NCI-H2227 (cell line): ENCODE measurements at regions not wholly inside any gene's neighbourhood (a gene's known extent, or its start where the extent isn't known, plus 50 kb on each side); places are given as distances from the start of the nearest gene placed in this dataset.
"Not testable (repeated sequence)": the region's sequence is repeated elsewhere in the genome, so short reads cannot be mapped to it uniquely, and the experiment has no call there.

ENCODE experiments used
- DNase-seq: peaks from one replicate; lab custom pipeline; 2025; ENCODE audit not compliant: unreplicated experiment; lab: John Stamatoyannopoulos, UW

DNA sequence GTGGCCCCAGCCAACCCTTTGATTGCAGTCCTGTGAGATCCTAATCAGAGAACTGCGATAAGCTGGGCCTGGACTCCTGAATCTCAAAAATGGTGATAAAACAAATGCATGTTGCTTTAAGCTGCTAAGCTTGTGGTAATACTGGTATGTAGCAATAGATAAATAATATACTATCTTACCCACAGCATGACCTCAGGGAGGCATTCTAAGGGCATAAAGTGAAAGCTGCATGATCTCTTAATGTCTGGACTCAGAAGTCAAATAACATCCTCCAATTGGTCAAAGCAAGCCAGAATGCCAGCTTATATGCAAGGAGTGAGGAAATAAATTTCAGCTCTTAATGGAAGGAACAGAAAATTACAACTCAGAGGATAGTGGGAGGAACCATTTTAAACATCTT is 246.1 kb downstream of the FSIP2 start:
- no peak for DNase-seq

DNA sequence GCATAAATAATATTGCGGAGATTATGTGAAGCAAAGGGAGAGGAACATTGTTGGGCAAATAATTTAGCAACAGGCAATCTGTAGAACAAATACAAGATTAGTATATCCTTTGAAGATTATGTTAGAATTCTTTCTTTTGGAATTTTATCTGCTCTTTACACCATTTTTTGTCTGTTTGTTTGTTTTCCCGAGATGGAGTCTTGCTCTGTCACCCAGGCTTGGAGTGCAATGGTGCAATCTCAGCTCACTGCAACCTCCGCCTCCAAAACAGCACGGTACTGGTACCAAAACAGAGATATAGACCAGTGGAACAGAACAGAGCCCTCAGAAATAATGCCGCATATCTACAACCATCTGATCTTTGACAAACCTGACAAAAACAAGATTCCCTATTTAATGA is 250.3 kb downstream of the FSIP2 start:
- not testable (repeated sequence) for DNase-seq

DNA sequence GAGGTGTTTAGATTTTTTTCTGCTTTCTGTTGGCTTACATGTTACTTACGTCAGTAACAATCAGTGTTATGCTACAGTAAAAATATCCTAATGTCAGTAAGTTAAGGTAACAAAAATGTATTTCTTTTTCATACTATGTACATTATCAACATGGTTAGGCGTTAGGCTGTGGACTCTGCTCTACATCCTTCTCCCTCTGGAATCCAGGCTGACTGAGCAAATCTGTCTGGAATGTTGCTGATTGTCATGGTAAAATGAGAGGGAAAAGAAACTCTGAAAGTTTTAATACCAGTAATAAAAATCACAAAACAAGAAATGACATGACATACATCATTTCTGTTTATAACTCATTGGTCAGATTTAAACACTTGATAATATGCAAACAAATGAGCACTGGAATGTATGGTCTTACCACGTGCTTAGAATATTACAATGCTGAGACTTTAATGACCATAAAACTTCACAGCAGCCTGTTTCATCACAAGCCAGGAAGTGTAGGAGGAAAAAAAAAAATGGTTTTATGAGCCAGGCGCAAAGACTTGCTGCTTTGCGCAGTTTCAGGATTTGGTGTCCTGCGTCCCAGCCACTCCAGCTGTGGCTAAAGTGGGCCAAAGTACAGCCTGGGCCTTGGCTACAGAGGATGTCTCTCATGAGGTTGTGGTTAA is 252.4 kb downstream of the FSIP2 start:
- no peak for DNase-seq

DNA sequence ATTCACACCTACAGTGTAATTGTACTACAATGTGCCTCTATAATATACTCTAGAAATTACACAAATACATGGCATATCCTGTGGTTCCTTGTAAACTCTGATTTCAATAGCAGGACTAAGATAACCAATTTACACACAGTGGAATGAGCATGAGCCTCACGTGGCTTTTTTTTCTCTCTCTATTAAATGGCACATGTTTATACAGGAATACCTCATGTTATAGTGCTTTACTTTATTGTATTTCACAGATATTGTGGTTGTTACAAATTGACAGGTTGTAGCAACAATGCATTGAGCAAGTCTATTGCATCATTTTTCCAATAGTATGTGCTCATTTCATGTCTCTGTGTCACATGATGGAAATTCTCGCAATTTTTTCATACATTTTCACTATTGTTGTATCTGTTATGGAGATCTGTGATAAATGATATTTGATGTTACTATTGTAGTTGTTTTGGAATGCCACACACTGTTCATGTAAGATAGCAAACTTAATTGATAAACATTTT is 260.0 kb downstream of the FSIP2 start:
- DNase-seq, result no peak

DNA sequence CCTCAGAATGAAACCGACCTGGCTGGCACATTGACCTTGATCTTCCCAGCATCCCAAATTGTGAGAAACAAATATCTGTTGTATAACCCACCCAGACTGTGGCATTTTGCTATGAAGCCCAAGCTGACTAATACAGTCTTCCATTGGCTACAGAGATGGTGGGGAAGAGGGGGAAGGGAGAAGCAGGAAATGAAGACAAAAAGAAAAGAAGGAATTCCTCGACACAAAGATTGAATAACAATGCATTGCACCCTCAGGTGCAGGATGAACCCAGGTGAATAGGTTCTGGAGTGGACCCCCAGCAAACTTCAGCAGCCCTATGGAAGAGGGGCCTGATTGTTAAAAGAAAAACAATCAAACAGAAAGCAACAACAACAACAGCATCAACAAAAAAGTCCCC is 270.7 kb downstream of the FSIP2 start:
- no peak for DNase-seq

DNA sequence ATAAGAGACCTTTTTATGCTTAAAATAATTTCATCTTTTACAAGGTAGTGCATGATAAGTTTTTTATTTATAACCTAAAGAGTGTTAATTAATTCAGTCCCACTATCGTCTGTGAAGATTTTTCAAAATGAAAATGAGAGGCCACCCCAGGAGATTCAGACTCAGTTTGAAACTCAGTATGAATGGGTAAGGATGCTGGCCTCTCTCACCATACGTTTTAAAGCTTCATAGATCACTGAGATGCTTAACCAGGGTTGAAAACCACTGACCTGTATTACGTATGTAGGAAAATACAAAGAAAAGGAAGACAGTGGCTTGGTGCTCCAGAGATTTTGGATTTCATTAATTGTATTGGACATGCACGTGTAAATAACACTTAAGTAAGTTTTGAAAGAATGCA is 278.7 kb downstream of the FSIP2 start:
- peak; percentile 23 for DNase-seq

DNA sequence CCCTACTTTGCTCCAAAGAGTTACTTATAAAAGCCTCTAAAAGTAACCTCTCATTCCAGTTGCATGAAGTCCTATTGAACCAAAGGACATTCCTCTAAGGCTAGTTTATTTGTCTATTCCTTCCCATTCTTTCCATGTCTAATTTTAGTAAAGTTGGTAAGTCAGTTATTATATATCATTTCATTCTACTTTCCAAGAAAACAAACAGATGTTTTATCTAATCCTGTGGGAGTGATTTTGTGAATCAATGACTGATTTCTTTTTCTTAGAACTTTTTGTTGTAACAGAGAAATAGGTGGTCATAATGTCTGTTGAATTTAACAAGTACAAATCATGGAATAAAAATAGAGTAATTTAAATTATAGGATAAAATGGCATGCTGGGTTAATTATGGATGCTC is 286.3 kb downstream of the FSIP2 start:
- DNase-seq, result no peak

DNA sequence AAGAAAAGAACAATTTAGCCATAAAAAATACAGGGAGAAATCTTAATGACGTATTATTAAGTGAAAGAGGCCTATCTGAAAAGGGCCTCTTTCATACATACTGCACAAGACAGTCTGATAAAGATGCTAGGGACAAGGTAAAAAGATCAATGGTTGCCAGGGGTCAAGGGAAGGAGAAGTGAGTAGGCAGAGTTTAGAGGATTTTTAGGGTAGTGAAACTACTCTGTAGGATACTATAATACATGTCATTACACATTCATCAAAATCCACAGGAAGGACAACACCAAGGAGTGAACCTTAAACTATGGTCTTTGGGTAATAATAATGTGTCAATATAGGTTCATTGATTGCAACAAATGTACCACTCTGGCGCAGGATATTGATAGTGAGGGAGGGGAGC is 289.3 kb downstream of the FSIP2 start:
- no peak for DNase-seq

DNA sequence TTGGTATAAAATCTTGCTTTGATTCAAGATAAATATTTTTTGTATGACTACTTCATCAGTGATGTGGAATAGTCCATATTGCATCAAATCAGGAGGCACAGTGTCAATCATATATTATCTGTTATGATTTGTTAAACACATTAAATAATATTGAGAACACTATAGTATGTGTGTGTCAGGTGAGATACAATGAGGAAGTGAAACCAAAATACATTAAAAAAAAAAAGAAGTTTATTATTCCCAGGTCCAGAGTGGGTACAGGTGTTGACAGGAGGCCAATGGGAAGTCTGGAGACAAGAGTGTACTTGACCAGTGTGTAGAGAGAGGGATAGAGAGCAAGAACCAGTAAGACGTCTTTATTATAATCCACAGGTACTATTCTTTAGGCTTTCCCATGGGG is 292.6 kb downstream of the FSIP2 start:
- DNase-seq, result no peak

DNA sequence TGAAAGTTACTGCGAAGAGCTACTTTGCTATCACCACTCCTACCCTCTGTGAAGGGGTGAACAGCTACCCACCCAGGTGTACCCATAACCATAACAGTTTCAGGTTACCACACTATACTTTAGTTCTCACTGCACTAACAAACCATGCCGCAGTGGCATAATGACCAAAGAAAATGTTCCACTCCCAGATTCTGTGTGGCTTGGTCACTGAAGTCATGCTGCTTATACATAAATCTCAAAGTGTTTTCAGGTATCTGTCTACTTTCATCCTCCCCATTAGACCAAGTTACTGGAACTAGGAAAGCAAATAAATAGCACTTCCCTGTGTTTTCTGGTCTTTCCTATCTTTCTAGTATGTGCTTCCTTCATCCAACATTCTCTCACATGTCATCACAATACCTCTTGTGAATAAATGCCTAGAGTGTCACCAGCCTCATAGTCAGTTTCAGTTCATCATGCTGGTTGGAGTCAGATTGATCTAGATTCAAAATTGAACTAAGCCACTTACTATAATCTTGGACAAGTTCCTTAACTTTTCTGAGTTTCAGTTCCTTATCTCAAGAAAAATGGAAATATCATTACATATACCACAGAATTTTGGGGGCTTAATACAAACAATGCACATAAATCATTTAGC is 293.6 kb downstream of the FSIP2 start:
- DNase-seq, result no peak

DNA sequence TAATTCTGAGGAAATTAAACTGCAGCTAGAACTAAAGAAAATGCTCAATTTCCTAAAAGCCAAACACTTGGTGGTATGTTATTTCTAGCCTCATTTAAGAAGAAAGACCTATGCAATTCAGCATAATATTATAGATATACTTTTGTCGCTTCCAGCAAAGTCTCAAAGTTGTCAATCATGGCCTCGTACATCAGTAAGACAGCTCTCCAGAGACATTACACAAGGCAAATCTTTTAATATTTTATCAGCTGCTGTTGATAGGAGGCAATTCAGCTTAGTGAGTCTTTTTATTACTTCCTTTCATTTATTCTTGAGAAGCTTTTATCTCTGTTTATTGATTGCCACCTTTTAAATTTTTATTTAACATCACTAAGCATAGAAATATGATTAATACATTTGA is 294.3 kb downstream of the FSIP2 start:
- DNase-seq, result no peak

DNA sequence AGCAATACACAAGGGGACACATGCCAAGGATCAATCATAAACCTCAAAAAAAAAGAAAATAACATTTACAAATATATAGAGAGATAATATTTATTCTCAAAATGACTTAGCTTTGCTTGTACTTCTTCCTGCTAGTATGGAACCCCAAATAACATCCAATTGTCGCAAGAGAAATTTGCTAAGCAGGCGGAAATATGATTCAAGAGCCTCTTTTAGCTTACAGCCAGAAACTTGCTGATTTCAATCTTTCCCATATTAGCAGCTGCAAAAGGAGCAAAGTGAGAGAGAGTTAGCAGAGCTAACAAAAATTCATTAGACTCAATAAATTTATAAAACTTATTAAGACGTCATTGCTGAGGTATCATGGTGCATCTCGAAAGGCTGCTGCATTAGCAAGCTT is 294.9 kb downstream of the FSIP2 start:
- no peak for DNase-seq

DNA sequence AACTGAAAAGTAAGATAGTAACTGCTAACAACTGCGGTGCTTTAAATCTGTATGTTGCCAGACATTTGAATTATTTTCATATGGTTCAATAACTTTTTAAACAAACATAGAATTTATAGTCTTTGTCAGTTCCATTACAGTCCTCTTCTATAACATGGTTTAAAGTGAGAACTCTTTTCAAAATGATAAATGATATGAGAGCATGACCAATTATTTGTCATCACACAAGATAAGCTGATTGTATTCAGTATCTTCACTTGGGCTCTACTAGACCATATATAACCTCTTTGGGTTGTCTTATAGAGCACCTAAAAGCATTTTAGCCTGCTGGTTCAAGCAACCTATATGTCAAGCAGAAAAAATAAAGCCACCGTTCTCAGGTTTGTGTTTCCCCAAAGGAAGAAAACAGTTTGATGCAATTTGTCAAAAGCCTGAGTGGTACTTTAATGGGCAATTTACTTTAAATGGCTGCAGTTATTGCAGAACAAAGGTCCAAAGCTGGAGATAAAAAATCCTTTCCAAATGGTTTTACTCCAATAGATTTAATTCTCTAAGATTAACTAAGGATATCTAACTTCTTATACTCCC is 298.4 kb downstream of the FSIP2 start:
- peak; percentile 70 for DNase-seq

DNA sequence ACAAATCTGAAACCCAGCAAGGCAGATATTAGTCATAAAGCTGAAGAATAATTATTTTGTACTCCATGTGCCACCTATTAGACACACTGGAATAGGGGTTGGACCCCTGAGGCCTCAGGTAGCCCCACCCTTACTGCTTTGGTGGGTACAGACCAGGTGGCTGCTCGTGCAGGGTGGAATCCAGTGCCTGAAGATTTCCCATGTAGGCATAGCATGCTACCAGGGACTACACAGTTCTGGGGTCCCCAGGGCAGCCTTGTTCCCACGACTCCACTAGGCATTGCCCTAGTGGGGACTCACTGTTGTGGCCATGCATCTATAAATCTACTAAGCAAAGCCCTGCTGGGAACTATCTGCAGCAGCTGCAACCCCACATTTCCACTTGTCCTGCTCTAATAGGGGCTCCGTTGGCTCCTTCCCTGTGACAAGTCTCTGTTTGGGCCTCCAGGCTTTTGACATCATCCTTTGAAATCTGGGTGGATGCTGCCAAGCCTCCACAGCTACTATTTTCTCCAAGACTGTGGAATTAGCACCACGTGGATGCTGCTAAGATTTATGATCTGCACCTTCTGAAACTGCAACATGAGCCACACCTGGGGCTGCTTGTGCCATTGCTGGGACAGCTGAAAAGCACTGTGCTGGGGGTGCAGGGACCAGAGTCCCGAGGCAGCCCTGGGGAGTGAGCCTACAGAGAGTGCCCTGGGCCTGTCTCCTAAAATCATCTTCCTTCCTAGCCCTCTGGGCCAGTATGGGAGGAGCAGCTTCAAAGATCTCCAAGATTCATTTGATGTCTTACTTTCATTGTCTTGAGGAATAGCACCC is 303.8 kb downstream of the FSIP2 start:
- DNase-seq, result no peak

DNA sequence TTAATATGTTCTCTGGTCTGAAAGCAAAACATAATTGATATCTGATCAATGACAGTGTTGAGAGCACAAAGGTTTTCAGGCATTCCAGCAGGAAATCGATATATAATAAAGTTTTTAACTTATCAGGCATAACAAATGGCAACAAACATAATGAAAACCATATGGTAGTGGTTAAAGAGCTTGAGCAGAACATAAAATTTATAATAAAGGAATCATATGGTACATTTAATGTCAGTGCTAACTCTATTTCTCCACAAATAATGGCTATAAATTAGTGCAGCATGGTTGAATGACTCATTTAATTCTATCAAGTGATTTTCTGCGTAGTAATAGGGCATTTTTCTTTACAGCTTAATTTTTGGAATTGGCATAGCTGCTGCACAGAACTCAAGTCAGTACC is 306.2 kb downstream of the FSIP2 start:
- DNase-seq, result no peak

DNA sequence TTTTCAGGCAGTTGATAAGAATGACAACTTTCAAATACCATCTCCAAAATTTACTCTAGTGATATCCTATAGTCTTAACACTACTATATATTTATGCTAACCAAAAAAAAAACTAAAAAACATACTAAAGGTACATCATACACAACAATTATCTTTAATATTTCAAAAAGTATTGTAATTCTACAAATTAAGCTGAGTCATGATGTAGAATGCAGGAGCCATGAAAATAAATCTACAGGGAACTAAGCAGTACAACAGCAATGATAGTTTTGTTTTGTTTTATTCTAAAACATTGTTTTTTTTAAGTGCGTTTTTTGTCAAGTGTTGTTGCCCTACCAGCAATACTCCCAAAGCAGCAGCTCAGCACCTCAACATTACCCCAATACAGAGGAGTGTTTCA is 314.3 kb downstream of the FSIP2 start:
- no peak for DNase-seq

DNA sequence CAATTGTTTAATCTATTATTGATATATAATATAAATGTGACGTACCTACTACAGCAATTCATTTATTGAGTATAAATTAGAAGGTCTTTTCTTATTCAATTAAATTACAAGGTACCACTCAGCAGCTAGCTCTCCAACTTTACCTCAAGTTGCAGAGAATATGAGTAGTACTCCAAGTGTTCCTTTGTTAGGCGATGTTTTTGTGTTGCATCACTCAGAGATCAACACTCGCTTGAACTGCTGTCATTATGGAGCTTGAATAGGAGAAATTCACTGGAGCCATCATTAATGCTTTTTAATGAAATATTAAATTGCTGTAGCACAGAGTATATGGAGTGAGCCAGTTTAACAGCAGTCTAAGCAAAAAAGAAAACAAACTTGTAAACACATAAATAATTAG is 320.0 kb downstream of the FSIP2 start:
- DNase-seq, result peak; percentile 62

DNA sequence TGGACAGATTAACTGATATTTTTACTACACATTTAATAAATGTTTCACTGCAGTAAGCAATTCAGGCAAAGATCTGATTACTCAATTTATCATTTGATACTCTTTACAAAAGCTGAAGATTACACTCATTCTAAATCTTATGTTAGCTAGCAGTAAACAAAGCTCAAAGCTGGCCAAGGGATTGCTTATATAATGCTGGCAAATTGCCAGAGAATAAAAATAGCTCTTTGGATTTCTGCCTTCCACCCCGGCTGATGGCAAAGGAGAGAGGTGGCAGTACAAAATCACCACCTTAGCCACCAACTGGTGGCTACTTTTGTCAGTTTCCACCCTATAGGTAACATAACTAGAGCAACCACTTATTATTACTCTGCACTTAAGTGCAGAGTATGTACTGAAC is 320.5 kb downstream of the FSIP2 start:
- peak; percentile 81 for DNase-seq

DNA sequence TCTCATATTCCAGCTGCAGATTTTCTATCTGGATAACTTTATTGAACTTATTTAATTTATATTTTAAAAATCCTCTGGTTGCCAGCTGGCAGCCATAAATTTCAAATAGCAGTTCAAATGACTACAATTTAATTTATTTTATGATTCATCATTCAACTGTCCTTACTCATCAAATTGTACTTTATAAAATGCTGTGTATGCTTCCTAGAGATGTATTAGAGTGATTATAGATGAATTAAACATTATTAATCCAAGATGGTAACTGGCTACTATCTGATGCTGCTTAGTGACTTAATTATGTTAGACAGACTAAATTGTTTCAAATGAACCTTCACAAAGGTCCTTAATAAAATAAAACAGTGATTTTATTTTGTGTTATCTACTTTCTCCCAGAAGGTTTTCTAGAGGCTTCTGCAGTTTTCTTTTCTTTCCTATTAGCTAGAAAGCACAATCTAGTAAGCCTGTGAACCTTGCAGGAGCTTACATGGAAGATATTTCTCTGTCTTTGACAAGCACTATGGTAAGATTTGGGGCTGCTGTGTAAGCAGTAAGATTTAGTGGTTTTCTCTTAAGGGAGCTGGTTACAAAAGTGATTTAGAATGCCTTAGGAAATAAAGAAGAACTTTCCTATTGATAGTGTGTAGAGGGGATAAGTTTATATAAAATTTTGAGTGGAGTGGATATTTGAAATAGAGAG is 322.3 kb downstream of the FSIP2 start:
- no peak for DNase-seq

DNA sequence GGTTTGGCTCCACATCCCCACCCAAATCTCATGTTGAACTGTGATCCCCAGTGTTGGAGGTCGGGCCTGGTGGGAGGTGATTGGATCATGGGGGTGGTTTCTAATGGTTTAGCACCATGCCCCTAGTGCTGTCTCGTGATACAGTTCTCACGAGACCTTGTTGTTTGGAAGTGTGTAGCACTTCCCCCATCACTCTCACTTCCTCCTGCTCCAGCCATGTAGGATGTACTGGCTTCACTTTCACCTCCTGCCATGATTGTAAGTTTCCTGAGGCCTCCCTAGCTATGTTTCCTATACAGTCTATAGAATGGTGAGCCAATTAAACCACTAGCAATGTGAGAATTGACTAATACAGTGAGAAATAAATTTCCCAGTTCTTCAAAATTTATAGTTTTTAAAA is 325.9 kb downstream of the FSIP2 start:
- DNase-seq, result no peak

DNA sequence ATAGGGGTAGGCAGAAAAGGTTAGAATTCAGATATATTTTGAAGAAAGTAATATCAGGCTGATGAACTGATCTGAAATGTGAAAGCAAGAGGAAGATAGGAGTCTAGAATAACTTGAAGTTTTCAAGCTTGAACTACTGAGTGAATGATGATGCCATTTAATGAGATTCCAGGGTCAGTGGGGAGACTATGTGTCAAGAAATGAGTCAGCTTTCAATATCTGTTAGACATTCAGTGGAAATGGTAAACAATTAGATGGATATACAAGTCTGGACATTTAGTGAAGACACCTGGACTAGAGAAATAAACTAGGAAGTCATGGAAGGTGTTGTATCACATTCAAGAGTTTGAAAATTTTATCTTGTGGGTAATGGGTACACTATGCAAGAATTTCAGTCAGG is 326.9 kb downstream of the FSIP2 start:
- DNase-seq, result no peak
